H1 (cell line): ENCODE measurements at regions not wholly inside any gene's neighbourhood (a gene's known extent, or its start where the extent isn't known, plus 50 kb on each side); places are given as distances from the start of the nearest gene placed in this dataset.
"Not testable (repeated sequence)": the region's sequence is repeated elsewhere in the genome, so short reads cannot be mapped to it uniquely, and the experiment has no call there.

Experiments
- CEBPB ChIP-seq: IDR thresholded peaks from 2 replicates; pipeline ENCODE4 v1.6.1; 2012; ENCODE audit warnings: low read depth, low read length
- CHD7 ChIP-seq: fragments of 300-600 bp; sonication (generic); IDR thresholded peaks from 2 replicates; pipeline ENCODE4 v1.7.1; 2012; ENCODE audit warnings: low read length, moderate library complexity, mild to moderate bottlenecking, inconsistent platforms; ENCODE audit not compliant: insufficient replicate concordance
- CTCF ChIP-seq, 3 experiments: IDR thresholded peaks; 1 replicate in 2 of 3; 2 replicates in 1 of 3; pipeline versions ENCODE4 v1.5.1 to v1.6.1; 2011; ENCODE audit warnings: low read length in 3 of 3, mild to moderate bottlenecking in 3 of 3, inconsistent platforms in 2 of 3, low read depth in 1 of 3, moderate library complexity in 1 of 3; ENCODE audit not compliant: insufficient read depth in 1 of 3; ENCODE audit errors: control extremely low read depth in 1 of 3
- EZH2 ChIP-seq: fragments of 200-600 bp; sonication (generic); IDR thresholded peaks from 2 replicates; pipeline ENCODE4 v1.7.1; 2012; ENCODE audit warnings: low read depth, mild to moderate bottlenecking, moderate library complexity, low read length, inconsistent platforms; ENCODE audit not compliant: severe bottlenecking
- JUND ChIP-seq: IDR thresholded peaks from 2 replicates; pipeline ENCODE4 v1.6.1; 2011; ENCODE audit warnings: mild to moderate bottlenecking, improper control_type of control experiment, low read length
- PHF8 ChIP-seq: fragments of 200-600 bp; sonication (generic); conservative IDR thresholded peaks from 2 replicates; pipeline ENCODE4 v1.7.1; 2012; ENCODE audit warnings: low read depth, mild to moderate bottlenecking, inconsistent platforms, low read length, moderate library complexity
- POLR2AphosphoS5 ChIP-seq: IDR thresholded peaks from 2 replicates; pipeline ENCODE4 v1.6.1; 2011; ENCODE audit warnings: low read depth, low read length
- RAD21 ChIP-seq, 2 experiments: IDR thresholded peaks in 1 of 2; conservative IDR thresholded peaks in 1 of 2; 2 replicates each; pipeline ENCODE4 v1.6.1; 2011; ENCODE audit warnings: low read depth in 2 of 2, low read length in 2 of 2, improper control_type of control experiment in 1 of 2, inconsistent platforms in 1 of 2, mild to moderate bottlenecking in 1 of 2, moderate library complexity in 1 of 2
- RXRA ChIP-seq: IDR thresholded peaks from 2 replicates; pipeline ENCODE4 v1.6.1; 2011; ENCODE audit warnings: low read depth, mild to moderate bottlenecking, low read length, moderate library complexity; ENCODE audit not compliant: insufficient read depth
- SP1 ChIP-seq: IDR thresholded peaks from 2 replicates; pipeline ENCODE4 v1.6.1; 2011; ENCODE audit warnings: low read depth, low read length

GRCh38 chr10:124148509-124149188, 55.3 kb upstream of the CHST15 start:
- TF ChIP-seq CHD7; SP1; CTCF (IDR thresholded peaks at IDR 0.05; ENCODE audit: control extremely low read depth in 1 of 3, insufficient read depth in 1 of 3, low read depth in 1 of 3, low read length in 3 of 3); RAD21 (IDR thresholded peaks at IDR 0.05 in 1 of 2, conservative IDR thresholded peaks at IDR 0.05 in 1 of 2; ENCODE audit: low read depth in 2 of 2, low read length in 2 of 2); PHF8; POLR2AphosphoS5; EZH2; JUND; CEBPB; RXRA: not testable (repeated sequence)
